ENCODE measurements at regions not wholly inside any gene's neighbourhood (a gene's known extent, or its start where the extent isn't known, plus 50 kb on each side); places are given as distances from the start of the nearest gene placed in this dataset.

GRCh38 chr6:145532361-145532760 is 203.0 kb downstream of the EPM2A start:
- WGBS (ENCODE audit: insufficient coverage), result 25% methylated on average over 2 of the region's 4 CpGs
- no peaks in the 10 kb centered on the region for H3K79me2 ChIP-seq (ENCODE audit: control insufficient read depth, insufficient read depth, low read length)
- no peaks in the 10 kb centered on the region for H3K4me1 ChIP-seq (ENCODE audit: control insufficient read depth in 2 of 2, insufficient read depth in 2 of 2, low read length in 2 of 2)
- no peak overlapping the region for H2AFZ ChIP-seq (ENCODE audit: insufficient read depth, low read depth, low read length, poor library complexity, severe bottlenecking)
- Mint-ChIP-seq H3K9me3 (ENCODE audit: insufficient read depth) (no peaks in the 10 kb centered on the region), H3K4me3 (no peak overlapping the region), H3K4me1 (no peaks in the 10 kb centered on the region), H3K27me3 (peaks cover 9% of the 10 kb centered on the region), H3K27ac (no peak overlapping the region)
- no peaks in the 10 kb centered on the region for H4K20me1 ChIP-seq (ENCODE audit: control insufficient read depth, insufficient read depth, low read length, poor library complexity, severe bottlenecking)
- H3K9me3 ChIP-seq (ENCODE audit: control extremely low read depth in 1 of 3, control insufficient read depth in 2 of 3, insufficient read depth in 1 of 3, low read length in 2 of 3), result no peaks in the 10 kb centered on the region
- ATAC-seq (ENCODE audit: low read depth) (no peak), DNase-seq (no peak)
- no peak overlapping the region for H3K9ac ChIP-seq (ENCODE audit: low read length)
- H3K36me3 ChIP-seq (replicated peaks in 1 of 2; ENCODE audit: control extremely low read depth in 1 of 2, control insufficient read depth in 1 of 2, extremely low read depth in 1 of 2, insufficient read depth in 2 of 2, low read length in 1 of 2), result no peaks in the 10 kb centered on the region
- TF ChIP-seq EZH2 (IDR thresholded peaks at IDR 0.05; ENCODE audit: borderline replicate concordance, insufficient read depth, low read depth, low read length, poor library complexity, severe bottlenecking) (no peak), CTCF (IDR thresholded peaks at IDR 0.05) (no peak)
- no peak overlapping the region for H3K4me3 ChIP-seq (ENCODE audit: control extremely low read depth in 1 of 5, extremely low read depth in 1 of 5, insufficient read depth in 1 of 5, low read depth in 2 of 5, low read length in 4 of 5)
- POLR2A ChIA-PET, result no interaction called here
- H3K27ac ChIP-seq (ENCODE audit: low read length in 2 of 2), result no peak overlapping the region
- intact Hi-C loops (cut with micrococcal nuclease), result no loop called here
- no peaks in the 10 kb centered on the region for H3K27me3 ChIP-seq (replicated peaks in 1 of 4; ENCODE audit: control extremely low read depth in 1 of 4, control insufficient read depth in 3 of 4, insufficient read depth in 4 of 4, low read length in 3 of 4)
- CTCF ChIA-PET, result no interaction called here
- H3K4me2 ChIP-seq (replicated peaks; ENCODE audit: low read depth, low read length, poor library complexity, severe bottlenecking), result no peak overlapping the region

- no peak overlapping the region for H3K4me2 ChIP-seq (replicated peaks; ENCODE audit: low read depth, low read length, poor library complexity, severe bottlenecking)
- WGBS (ENCODE audit: insufficient coverage), result 94% methylated on average over 2 of the region's 4 CpGs
- Mint-ChIP-seq H3K27ac (no peak overlapping the region), H3K9me3 (ENCODE audit: insufficient read depth) (no peaks in the 10 kb centered on the region), H3K27me3 (peaks cover 5% of the 10 kb centered on the region), H3K4me1 (no peaks in the 10 kb centered on the region), H3K4me3 (no peak overlapping the region)
- no peaks in the 10 kb centered on the region for H4K20me1 ChIP-seq (ENCODE audit: control insufficient read depth, insufficient read depth, low read length, poor library complexity, severe bottlenecking)
- H3K27me3 ChIP-seq (replicated peaks in 1 of 4; ENCODE audit: control extremely low read depth in 1 of 4, control insufficient read depth in 3 of 4, insufficient read depth in 4 of 4, low read length in 3 of 4), result no peaks in the 10 kb centered on the region
- no peaks in the 10 kb centered on the region for H3K36me3 ChIP-seq (replicated peaks in 1 of 2; ENCODE audit: control extremely low read depth in 1 of 2, control insufficient read depth in 1 of 2, extremely low read depth in 1 of 2, insufficient read depth in 2 of 2, low read length in 1 of 2)
- ChIA-PET POLR2A (no interaction called here), CTCF (no interaction called here)
- no peaks in the 10 kb centered on the region for H3K4me1 ChIP-seq (ENCODE audit: control insufficient read depth in 2 of 2, insufficient read depth in 2 of 2, low read length in 2 of 2)
- DNase-seq (no peak), ATAC-seq (ENCODE audit: low read depth) (no peak)
- H3K79me2 ChIP-seq (ENCODE audit: control insufficient read depth, insufficient read depth, low read length), result no peaks in the 10 kb centered on the region
- intact Hi-C loops (cut with micrococcal nuclease), result no loop called here
- no peak overlapping the region for H2AFZ ChIP-seq (ENCODE audit: insufficient read depth, low read depth, low read length, poor library complexity, severe bottlenecking)
- no peak overlapping the region for H3K9ac ChIP-seq (ENCODE audit: low read length)
- no peaks in the 10 kb centered on the region for H3K9me3 ChIP-seq (ENCODE audit: control extremely low read depth in 1 of 3, control insufficient read depth in 2 of 3, insufficient read depth in 1 of 3, low read length in 2 of 3)
- no peak overlapping the region for H3K4me3 ChIP-seq (ENCODE audit: control extremely low read depth in 1 of 5, extremely low read depth in 1 of 5, insufficient read depth in 1 of 5, low read depth in 2 of 5, low read length in 4 of 5)
- H3K27ac ChIP-seq (ENCODE audit: low read length in 2 of 2), result no peak overlapping the region
- TF ChIP-seq CTCF (IDR thresholded peaks at IDR 0.05), result no peak
- no peak for TF ChIP-seq EZH2 (IDR thresholded peaks at IDR 0.05; ENCODE audit: borderline replicate concordance, insufficient read depth, low read depth, low read length, poor library complexity, severe bottlenecking)
These were observed 200.3 kb downstream of the EPM2A start for GRCh38 chr6:145534989-145535388.
